OCI-LY7 (cell line): ENCODE measurements at regions not wholly inside any gene's neighbourhood (a gene's known extent, or its start where the extent isn't known, plus 50 kb on each side); places are given as distances from the start of the nearest gene placed in this dataset.

Experiments
- CTCF ChIP-seq: fragments of 200-600 bp; sonication (generic); conservative IDR thresholded peaks from 2 replicates; pipeline ENCODE4 v1.5.1; 2014; ENCODE audit warnings: mild to moderate bottlenecking, antibody characterized with exemption, low read length, moderate library complexity, mixed read lengths
- EZH2phosphoT487 ChIP-seq: fragments of 200-600 bp; sonication (generic); IDR thresholded peaks from 2 replicates; pipeline ENCODE4 v1.6.1; 2018; ENCODE audit warnings: low read depth, borderline replicate concordance, mild to moderate bottlenecking, mixed run types, antibody characterized with exemption, low read length, moderate library complexity, mixed read lengths

DNA sequence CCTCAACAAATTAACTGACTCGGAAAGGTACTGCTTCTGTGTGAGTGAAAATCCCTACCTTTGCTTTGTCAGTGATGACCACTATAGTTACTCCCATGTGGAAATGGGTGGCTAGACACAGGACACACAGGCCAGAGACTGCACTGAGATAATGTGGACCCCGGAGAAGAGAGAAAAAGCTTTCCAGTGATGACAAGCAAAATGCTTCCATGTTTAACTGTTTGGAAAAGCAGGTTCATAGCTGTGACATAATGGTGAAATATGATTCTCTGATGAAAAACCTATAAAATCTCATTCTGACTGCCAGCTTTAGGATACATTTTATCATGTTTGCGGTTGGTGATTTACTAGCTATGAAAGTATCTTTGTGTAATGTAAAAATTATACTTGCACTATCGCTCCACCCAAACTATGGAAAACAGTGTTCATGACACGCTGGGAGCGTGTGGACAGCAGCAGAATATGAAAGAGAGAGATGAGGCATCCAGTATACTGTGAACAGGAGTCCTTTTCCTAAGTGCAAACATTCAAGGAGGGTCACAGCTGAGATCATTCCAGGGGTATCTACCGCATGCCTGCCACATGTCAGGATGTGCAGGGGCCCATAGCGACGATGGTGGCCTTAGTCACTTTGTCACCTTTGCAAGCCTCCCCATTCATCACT, 782.7 kb upstream of the SOX11 start:
- TF ChIP-seq CTCF (no peak), EZH2phosphoT487 (no peak)
